ENCODE measurements at regions not wholly inside any gene's neighbourhood (a gene's known extent, or its start where the extent isn't known, plus 50 kb on each side); places are given as distances from the start of the nearest gene placed in this dataset.
"Not testable (repeated sequence)": the region's sequence is repeated elsewhere in the genome, so short reads cannot be mapped to it uniquely, and the experiment has no call there.

DNA sequence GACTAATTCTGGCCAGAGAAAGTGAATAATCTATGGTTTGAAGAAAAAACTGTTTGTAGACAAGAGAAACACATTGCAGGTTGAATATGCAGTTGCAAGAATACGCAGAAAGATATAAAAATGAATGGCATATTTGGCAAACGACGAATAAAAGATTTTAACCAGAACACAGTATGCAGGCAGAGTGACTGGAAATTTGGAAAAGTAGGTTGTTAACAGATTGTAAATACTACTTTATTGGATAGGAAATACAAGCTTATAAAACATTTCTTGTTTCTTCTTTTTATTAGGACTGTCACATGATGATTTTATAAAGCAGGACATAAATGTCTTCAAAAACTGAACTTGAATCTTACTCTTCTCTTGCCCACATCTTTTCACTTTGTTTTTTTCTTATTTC is 573.3 kb upstream of the PBX1 start (continued):
- TF ChIP-seq, protein P1, sequence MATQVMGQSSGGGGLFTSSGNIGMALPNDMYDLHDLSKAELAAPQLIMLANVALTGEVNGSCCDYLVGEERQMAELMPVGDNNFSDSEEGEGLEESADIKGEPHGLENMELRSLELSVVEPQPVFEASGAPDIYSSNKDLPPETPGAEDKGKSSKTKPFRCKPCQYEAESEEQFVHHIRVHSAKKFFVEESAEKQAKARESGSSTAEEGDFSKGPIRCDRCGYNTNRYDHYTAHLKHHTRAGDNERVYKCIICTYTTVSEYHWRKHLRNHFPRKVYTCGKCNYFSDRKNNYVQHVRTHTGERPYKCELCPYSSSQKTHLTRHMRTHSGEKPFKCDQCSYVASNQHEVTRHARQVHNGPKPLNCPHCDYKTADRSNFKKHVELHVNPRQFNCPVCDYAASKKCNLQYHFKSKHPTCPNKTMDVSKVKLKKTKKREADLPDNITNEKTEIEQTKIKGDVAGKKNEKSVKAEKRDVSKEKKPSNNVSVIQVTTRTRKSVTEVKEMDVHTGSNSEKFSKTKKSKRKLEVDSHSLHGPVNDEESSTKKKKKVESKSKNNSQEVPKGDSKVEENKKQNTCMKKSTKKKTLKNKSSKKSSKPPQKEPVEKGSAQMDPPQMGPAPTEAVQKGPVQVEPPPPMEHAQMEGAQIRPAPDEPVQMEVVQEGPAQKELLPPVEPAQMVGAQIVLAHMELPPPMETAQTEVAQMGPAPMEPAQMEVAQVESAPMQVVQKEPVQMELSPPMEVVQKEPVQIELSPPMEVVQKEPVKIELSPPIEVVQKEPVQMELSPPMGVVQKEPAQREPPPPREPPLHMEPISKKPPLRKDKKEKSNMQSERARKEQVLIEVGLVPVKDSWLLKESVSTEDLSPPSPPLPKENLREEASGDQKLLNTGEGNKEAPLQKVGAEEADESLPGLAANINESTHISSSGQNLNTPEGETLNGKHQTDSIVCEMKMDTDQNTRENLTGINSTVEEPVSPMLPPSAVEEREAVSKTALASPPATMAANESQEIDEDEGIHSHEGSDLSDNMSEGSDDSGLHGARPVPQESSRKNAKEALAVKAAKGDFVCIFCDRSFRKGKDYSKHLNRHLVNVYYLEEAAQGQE (IDR thresholded peaks at IDR 0.05; ENCODE audit: low read depth, low read length), result no peak
- TF ChIP-seq SMC3 (IDR thresholded peaks at IDR 0.05; ENCODE audit: low read depth, low read length) (no peak), GATA2 (CRISPR knock-in tag; IDR thresholded peaks at IDR 0.05) (no peak), GABPA (IDR thresholded peaks at IDR 0.05; ENCODE audit: low read depth) (no peak), FOXJ3 (CRISPR knock-in tag; IDR thresholded peaks at IDR 0.05) (no peak), TCF12 (IDR thresholded peaks at IDR 0.05) (no peak), CHD2 (IDR thresholded peaks at IDR 0.05; ENCODE audit: low read length, partially characterized antibody) (no peak), TEAD4 (IDR thresholded peaks at IDR 0.05; ENCODE audit: borderline replicate concordance, insufficient read depth) (no peak), MXI1 (IDR thresholded peaks at IDR 0.05; ENCODE audit: low read depth, low read length) (no peak), MEF2A (IDR thresholded peaks at IDR 0.05; ENCODE audit: borderline replicate concordance, low read depth) (no peak)

DNA sequence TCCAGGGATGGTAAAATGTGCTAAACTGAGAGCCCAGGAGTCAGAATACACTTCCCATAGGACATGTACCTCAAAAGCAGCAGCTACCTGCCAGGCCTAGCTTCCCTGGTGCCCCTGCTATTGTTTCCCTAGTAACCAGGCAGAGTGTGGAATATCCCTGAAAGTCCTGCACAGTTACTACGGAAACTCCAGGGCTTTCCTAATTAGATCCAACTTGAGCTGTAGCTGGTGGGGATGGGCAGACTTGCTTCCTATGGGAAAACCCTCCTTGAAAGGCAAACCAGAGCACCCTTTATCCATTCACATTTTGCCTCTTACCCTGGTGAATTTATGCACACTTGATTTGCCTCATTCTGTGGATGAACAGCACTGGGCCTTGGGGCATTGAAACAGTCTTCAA is 559.9 kb upstream of the PBX1 start:
- no peaks in the 10 kb centered on the region for H3K36me3 ChIP-seq (replicated peaks in 1 of 2; ENCODE audit: control insufficient read depth in 1 of 2, insufficient read depth in 2 of 2, low read length in 1 of 2)
- 25% methylated on average over 1 of the region's 1 CpG for WGBS (ENCODE audit: low lambda C conversion rate)
- H3K4me3 ChIP-seq (ENCODE audit: low read depth in 2 of 2, low read length in 1 of 2), result no peak overlapping the region
- no peak for TF ChIP-seq TCF12 (IDR thresholded peaks at IDR 0.05)
- no peak for TF ChIP-seq GABPA (IDR thresholded peaks at IDR 0.05; ENCODE audit: low read depth)
- no peak for TF ChIP-seq FOSL2 (IDR thresholded peaks at IDR 0.05; ENCODE audit: borderline replicate concordance, low read depth)
- TF ChIP-seq YY1 (IDR thresholded peaks at IDR 0.05; ENCODE audit: low read depth), result no peak
- TF ChIP-seq TEAD4 (IDR thresholded peaks at IDR 0.05; ENCODE audit: borderline replicate concordance, insufficient read depth), result no peak
- no peak for TF ChIP-seq NRF1 (IDR thresholded peaks at IDR 0.05; ENCODE audit: low read depth, low read length)
- TF ChIP-seq, protein P2, sequence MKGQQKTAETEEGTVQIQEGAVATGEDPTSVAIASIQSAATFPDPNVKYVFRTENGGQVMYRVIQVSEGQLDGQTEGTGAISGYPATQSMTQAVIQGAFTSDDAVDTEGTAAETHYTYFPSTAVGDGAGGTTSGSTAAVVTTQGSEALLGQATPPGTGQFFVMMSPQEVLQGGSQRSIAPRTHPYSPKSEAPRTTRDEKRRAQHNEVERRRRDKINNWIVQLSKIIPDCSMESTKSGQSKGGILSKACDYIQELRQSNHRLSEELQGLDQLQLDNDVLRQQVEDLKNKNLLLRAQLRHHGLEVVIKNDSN (IDR thresholded peaks at IDR 0.05; ENCODE audit: borderline replicate concordance, low read depth), result no peak
- TF ChIP-seq FOXM1 (IDR thresholded peaks at IDR 0.05; ENCODE audit: low read depth), result no peak
- TF ChIP-seq CHD2 (IDR thresholded peaks at IDR 0.05; ENCODE audit: low read length, partially characterized antibody), result no peak
- TF ChIP-seq ELF1 (IDR thresholded peaks at IDR 0.05), result no peak
- TF ChIP-seq SIN3A (IDR thresholded peaks at IDR 0.05; ENCODE audit: borderline replicate concordance, low read depth, low read length), result no peak
- TF ChIP-seq, protein P3, sequence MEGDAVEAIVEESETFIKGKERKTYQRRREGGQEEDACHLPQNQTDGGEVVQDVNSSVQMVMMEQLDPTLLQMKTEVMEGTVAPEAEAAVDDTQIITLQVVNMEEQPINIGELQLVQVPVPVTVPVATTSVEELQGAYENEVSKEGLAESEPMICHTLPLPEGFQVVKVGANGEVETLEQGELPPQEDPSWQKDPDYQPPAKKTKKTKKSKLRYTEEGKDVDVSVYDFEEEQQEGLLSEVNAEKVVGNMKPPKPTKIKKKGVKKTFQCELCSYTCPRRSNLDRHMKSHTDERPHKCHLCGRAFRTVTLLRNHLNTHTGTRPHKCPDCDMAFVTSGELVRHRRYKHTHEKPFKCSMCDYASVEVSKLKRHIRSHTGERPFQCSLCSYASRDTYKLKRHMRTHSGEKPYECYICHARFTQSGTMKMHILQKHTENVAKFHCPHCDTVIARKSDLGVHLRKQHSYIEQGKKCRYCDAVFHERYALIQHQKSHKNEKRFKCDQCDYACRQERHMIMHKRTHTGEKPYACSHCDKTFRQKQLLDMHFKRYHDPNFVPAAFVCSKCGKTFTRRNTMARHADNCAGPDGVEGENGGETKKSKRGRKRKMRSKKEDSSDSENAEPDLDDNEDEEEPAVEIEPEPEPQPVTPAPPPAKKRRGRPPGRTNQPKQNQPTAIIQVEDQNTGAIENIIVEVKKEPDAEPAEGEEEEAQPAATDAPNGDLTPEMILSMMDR (IDR thresholded peaks at IDR 0.05), result no peak
- no peak for TF ChIP-seq FOXJ3 (CRISPR knock-in tag; IDR thresholded peaks at IDR 0.05)
- TF ChIP-seq NFIC (IDR thresholded peaks at IDR 0.05; ENCODE audit: borderline replicate concordance), result no peak
- no peak for DNase-seq
- no peaks in the 10 kb centered on the region for H3K4me1 ChIP-seq (ENCODE audit: control insufficient read depth in 1 of 2, insufficient read depth in 2 of 2, low read depth in 1 of 2, low read length in 1 of 2)
- no peak overlapping the region for H3K9ac ChIP-seq
- CTCF ChIA-PET, result no interaction called here
- no peaks in the 10 kb centered on the region for H3K27me3 ChIP-seq (ENCODE audit: insufficient read depth)
- no peak overlapping the region for H3K4me2 ChIP-seq
- no peaks in the 10 kb centered on the region for H3K79me2 ChIP-seq (ENCODE audit: insufficient read depth)
- H3K9me3 ChIP-seq, result 0 out of 2 replicates have a peak, but pooled peaks cover 5% of the 10 kb centered on the region
- POLR2A ChIA-PET, result no interaction called here
- no peaks in the 10 kb centered on the region for H3K9me2 ChIP-seq
- no peaks in the 10 kb centered on the region for H3F3A ChIP-seq (replicated peaks; ENCODE audit: insufficient read depth)
- no peaks in the 10 kb centered on the region for H4K20me1 ChIP-seq (ENCODE audit: insufficient read depth)
- H3K27ac ChIP-seq (ENCODE audit: low read depth in 2 of 2, low read length in 1 of 2), result no peak overlapping the region
- no peak overlapping the region for H2AFZ ChIP-seq (ENCODE audit: low read depth)

DNA sequence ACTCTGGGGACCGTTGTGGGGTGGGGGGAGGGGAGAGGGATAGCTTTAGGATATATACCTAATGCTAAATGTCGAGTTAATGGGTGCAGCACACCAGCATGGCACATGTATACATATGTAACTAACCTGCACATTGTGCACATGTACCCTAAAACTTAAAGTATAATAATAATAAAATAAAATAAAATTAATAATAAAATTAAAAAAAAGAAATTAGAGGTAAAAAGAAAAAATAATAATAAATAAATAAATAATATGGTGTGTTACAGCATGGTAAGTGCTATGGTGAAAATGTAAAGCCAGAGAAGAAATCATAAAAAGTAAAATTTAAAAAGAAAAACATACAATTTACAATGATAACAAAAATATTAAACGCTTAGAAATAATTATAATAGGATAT is 552.8 kb upstream of the PBX1 start:
- H3K36me3 ChIP-seq (replicated peaks in 1 of 2; ENCODE audit: control insufficient read depth in 1 of 2, insufficient read depth in 2 of 2, low read length in 1 of 2); POLR2A ChIA-PET; H3K27ac ChIP-seq (ENCODE audit: low read depth in 2 of 2, low read length in 1 of 2); H3K9ac ChIP-seq; H3F3A ChIP-seq (replicated peaks; ENCODE audit: insufficient read depth); CTCF ChIA-PET; H3K27me3 ChIP-seq (ENCODE audit: insufficient read depth); H2AFZ ChIP-seq (ENCODE audit: low read depth); H3K9me3 ChIP-seq; H3K79me2 ChIP-seq (ENCODE audit: insufficient read depth); H4K20me1 ChIP-seq (ENCODE audit: insufficient read depth); H3K4me2 ChIP-seq; DNase-seq; H3K9me2 ChIP-seq; H3K4me1 ChIP-seq (ENCODE audit: control insufficient read depth in 1 of 2, insufficient read depth in 2 of 2, low read depth in 1 of 2, low read length in 1 of 2); H3K4me3 ChIP-seq (ENCODE audit: low read depth in 2 of 2, low read length in 1 of 2): not testable (repeated sequence)
- 11% methylated on average over 3 of the region's 3 CpGs for WGBS (ENCODE audit: low lambda C conversion rate)

Measured in SK-N-SH (cell line).